ENCODE measurements at regions not wholly inside any gene's neighbourhood (a gene's known extent, or its start where the extent isn't known, plus 50 kb on each side); places are given as distances from the start of the nearest gene placed in this dataset.

DNA sequence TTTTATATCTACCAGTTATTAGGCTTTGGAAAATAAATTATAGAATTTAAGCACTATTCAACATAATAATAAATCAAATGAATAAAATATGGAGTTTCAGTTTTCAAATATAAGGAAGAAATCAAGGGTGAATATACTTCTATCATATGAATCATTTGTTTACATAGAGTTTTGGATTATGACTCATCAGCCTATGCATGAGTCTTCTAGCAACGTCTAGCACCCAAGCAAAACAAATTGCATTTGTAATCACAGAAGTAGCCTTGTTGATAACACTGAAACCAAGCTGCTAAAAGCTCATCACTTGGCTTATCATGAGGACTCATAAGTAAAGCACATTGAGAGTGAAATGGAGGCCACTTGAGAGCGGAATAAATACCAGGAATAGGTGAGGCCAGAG is 434.6 kb downstream of the PCDH11X start:
- TF ChIP-seq, protein P1, sequence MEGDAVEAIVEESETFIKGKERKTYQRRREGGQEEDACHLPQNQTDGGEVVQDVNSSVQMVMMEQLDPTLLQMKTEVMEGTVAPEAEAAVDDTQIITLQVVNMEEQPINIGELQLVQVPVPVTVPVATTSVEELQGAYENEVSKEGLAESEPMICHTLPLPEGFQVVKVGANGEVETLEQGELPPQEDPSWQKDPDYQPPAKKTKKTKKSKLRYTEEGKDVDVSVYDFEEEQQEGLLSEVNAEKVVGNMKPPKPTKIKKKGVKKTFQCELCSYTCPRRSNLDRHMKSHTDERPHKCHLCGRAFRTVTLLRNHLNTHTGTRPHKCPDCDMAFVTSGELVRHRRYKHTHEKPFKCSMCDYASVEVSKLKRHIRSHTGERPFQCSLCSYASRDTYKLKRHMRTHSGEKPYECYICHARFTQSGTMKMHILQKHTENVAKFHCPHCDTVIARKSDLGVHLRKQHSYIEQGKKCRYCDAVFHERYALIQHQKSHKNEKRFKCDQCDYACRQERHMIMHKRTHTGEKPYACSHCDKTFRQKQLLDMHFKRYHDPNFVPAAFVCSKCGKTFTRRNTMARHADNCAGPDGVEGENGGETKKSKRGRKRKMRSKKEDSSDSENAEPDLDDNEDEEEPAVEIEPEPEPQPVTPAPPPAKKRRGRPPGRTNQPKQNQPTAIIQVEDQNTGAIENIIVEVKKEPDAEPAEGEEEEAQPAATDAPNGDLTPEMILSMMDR (IDR thresholded peaks at IDR 0.05): no peak
- no peak for TF ChIP-seq EP300 (IDR thresholded peaks at IDR 0.05)
